Natural killer cell (primary cell): ENCODE measurements at regions not wholly inside any gene's neighbourhood (a gene's known extent, or its start where the extent isn't known, plus 50 kb on each side); places are given as distances from the start of the nearest gene placed in this dataset.

ENCODE experiments used
- ATAC-seq, 3 donors: fragments of 150-1000 bp in 2 of 3; fragments of 200-7000 bp in 1 of 3; cut with Tn5 transposase; 1 replicate in 1 of 3; 2 replicates in 2 of 3; pipeline ENCODE4 v1.10.0; 2021; ENCODE audit warnings: mild to moderate bottlenecking in 2 of 3, moderate library complexity in 2 of 3
- DNase-seq, 2 donors: peaks; one replicate each; pipeline versions ENCODE4 v3.0.0 to v3.0.0-alpha.2; 2013 to 2021; ENCODE audit warnings: mixed read lengths in 1 of 2
- H3K27ac ChIP-seq: one replicate; pipeline ENCODE4 v1.5.1; 2013; ENCODE audit warnings: mild to moderate bottlenecking, low read length
- H3K27me3 ChIP-seq: one replicate; pipeline ENCODE4 v1.6.1; 2013; ENCODE audit warnings: low read length; ENCODE audit not compliant: control insufficient read depth, insufficient read depth
- H3K36me3 ChIP-seq: one replicate; pipeline ENCODE4 v1.6.1; 2013; ENCODE audit warnings: low read length; ENCODE audit not compliant: control insufficient read depth, insufficient read depth
- H3K4me1 ChIP-seq: one replicate; pipeline ENCODE4 v1.6.1; 2013; ENCODE audit warnings: low read length; ENCODE audit not compliant: control insufficient read depth, insufficient read depth
- H3K4me3 ChIP-seq: one replicate; pipeline ENCODE4 v1.5.1; 2013; ENCODE audit warnings: low read length
- H3K9me3 ChIP-seq: one replicate; pipeline ENCODE4 v1.6.1; 2013; ENCODE audit warnings: low read length; ENCODE audit not compliant: control insufficient read depth, insufficient read depth
- H3K27ac Mint-ChIP-seq, 2 donors: one replicate each; pipeline ENCODE4 v1.8.0; 2022; ENCODE audit warnings: mild to moderate bottlenecking in 2 of 2, mixed read lengths in 2 of 2, moderate library complexity in 1 of 2
- H3K27me3 Mint-ChIP-seq, 2 donors: one replicate each; pipeline ENCODE4 v1.8.0; 2022; ENCODE audit warnings: low read depth in 2 of 2, mixed read lengths in 2 of 2
- H3K36me3 Mint-ChIP-seq: one replicate; pipeline ENCODE4 v1.8.0; 2022; ENCODE audit warnings: mixed read lengths
- H3K4me1 Mint-ChIP-seq, 2 donors: one replicate each; pipeline ENCODE4 v1.8.0; 2022; ENCODE audit warnings: mixed read lengths in 2 of 2
- H3K4me3 Mint-ChIP-seq: one replicate; pipeline ENCODE4 v1.8.0; 2022; ENCODE audit warnings: mild to moderate bottlenecking, moderate library complexity, mixed read lengths
- H3K9me3 Mint-ChIP-seq, 2 donors: one replicate each; pipeline ENCODE4 v1.8.0; 2022; ENCODE audit warnings: mixed read lengths in 2 of 2
- WGBS: methylation state at CpG from one replicate; pipeline ENCODE4 v1.1.7; 2013; ENCODE audit warnings: missing lambda C conversion rate; ENCODE audit not compliant: insufficient coverage; 5-methylcytosine and 5-hydroxymethylcytosine counted together
- intact Hi-C: fragments of 100-400 bp; cut with micrococcal nuclease; formaldehyde crosslinking; loops from one replicate; pipeline ENCODE4 v1.14.2; 2022
- TF ChIP-seq, protein P1 (sequence below): fragments of 200-600 bp; IDR thresholded peaks from one replicate; pipeline ENCODE4 v1.8.0; 2022; ENCODE audit warnings: antibody characterized with exemption

DNA sequence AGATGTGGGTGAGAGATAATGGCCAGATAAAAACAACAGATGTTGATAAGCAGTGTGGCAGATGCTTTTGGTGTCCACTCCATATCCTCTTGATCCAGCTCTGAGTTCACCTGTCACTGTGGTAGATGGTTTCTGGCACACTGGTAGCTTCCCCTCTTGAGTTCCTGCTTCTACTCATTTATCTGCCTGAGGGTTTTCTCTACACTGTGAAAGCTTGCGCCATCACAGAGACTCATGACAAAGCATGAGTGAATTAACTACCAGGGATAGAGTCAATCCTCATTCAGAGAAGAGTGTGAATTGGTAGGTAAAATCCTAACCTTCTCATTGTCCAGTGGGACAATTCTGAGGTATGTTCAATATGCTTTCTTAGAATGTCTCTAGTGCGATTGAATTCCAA, 50.0 kb upstream of the ARHGEF26 start:
- Mint-ChIP-seq H3K27me3 (peaks cover 0 to 3% of the 10 kb centered on the region in 2 donors), H3K4me3 (no peak overlapping the region), H3K9me3 (peaks cover 2 to 9% of the 10 kb centered on the region in 2 donors), H3K4me1 (no peaks in the 10 kb centered on the region), H3K36me3 (no peaks in the 10 kb centered on the region), H3K27ac (no peak overlapping the region)
- DNase-seq (no peak), ATAC-seq (no peak)
- no peaks in the 10 kb centered on the region for H3K36me3 ChIP-seq
- no peaks in the 10 kb centered on the region for H3K4me1 ChIP-seq
- no CpG with 5 or more reads among the region's 2 CpGs for WGBS
- no peak overlapping the region for H3K27ac ChIP-seq
- no peak overlapping the region for H3K4me3 ChIP-seq
- TF ChIP-seq, protein P1, sequence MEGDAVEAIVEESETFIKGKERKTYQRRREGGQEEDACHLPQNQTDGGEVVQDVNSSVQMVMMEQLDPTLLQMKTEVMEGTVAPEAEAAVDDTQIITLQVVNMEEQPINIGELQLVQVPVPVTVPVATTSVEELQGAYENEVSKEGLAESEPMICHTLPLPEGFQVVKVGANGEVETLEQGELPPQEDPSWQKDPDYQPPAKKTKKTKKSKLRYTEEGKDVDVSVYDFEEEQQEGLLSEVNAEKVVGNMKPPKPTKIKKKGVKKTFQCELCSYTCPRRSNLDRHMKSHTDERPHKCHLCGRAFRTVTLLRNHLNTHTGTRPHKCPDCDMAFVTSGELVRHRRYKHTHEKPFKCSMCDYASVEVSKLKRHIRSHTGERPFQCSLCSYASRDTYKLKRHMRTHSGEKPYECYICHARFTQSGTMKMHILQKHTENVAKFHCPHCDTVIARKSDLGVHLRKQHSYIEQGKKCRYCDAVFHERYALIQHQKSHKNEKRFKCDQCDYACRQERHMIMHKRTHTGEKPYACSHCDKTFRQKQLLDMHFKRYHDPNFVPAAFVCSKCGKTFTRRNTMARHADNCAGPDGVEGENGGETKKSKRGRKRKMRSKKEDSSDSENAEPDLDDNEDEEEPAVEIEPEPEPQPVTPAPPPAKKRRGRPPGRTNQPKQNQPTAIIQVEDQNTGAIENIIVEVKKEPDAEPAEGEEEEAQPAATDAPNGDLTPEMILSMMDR = no peak
- H3K9me3 ChIP-seq = no peaks in the 10 kb centered on the region
- H3K27me3 ChIP-seq = no peaks in the 10 kb centered on the region
- intact Hi-C loops = no loop called here
